Activated T-cell treated with anti-CD3 and anti-CD28 coated beads, Interleukin-2, amount 50 U/mL, for 24 hours (primary cell): ENCODE measurements at regions not wholly inside any gene's neighbourhood (a gene's known extent, or its start where the extent isn't known, plus 50 kb on each side); places are given as distances from the start of the nearest gene placed in this dataset.
A peak's percentile ranks its signal among the peaks of the same experiment; 100 is the strongest.
"Not testable (repeated sequence)": the region's sequence is repeated elsewhere in the genome, so short reads cannot be mapped to it uniquely, and the experiment has no call there.

Source experiments
- DNase-seq: peaks from one replicate; pipeline ENCODE4 v3.0.0-alpha.2; 2020
- H3K27ac Mint-ChIP-seq: 2 replicates; pipeline ENCODE4 v1.8.0; 2020; ENCODE audit warnings: mild to moderate bottlenecking, mixed read lengths
- H3K27me3 Mint-ChIP-seq: 2 replicates; pipeline ENCODE4 v1.8.0; 2020; ENCODE audit warnings: mixed read lengths
- H3K36me3 Mint-ChIP-seq: 2 replicates; pipeline ENCODE4 v1.8.0; 2020; ENCODE audit warnings: low read depth, mixed read lengths
- H3K4me1 Mint-ChIP-seq: 2 replicates; pipeline ENCODE4 v1.8.0; 2020; ENCODE audit warnings: low read depth, mixed read lengths
- H3K4me3 Mint-ChIP-seq: 2 replicates; pipeline ENCODE4 v1.8.0; 2020; ENCODE audit warnings: mild to moderate bottlenecking, moderate library complexity, mixed read lengths
- H3K9me3 Mint-ChIP-seq: 2 replicates; pipeline ENCODE4 v1.8.0; 2020; ENCODE audit warnings: mixed read lengths

DNA sequence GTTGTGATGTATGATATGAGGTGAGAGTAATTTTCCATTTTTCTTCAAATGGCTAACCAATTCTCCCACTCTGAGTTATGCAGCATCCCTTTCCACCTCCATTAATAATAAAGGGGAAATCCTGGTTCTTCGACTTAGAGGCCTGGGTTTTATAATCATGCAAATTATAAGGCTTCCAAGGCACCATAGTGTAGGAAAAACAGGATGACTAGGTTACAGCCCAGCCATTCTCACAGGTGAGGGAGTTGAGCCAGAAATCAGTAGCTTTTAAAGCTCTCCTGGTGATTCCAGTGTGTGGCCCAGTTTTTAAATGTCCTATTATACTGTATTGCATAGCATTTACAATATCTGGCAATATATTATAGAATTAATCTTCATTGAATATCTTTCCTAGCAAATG is 203.1 kb downstream of the ARHGEF9 start:
- Mint-ChIP-seq H3K9me3 (no peaks in the 10 kb centered on the region), H3K36me3 (no peaks in the 10 kb centered on the region), H3K4me3 (no peak overlapping the region), H3K27me3 (peaks cover 33% of the 10 kb centered on the region), H3K4me1 (no peaks in the 10 kb centered on the region), H3K27ac (no peak overlapping the region)
- no peak for DNase-seq

DNA sequence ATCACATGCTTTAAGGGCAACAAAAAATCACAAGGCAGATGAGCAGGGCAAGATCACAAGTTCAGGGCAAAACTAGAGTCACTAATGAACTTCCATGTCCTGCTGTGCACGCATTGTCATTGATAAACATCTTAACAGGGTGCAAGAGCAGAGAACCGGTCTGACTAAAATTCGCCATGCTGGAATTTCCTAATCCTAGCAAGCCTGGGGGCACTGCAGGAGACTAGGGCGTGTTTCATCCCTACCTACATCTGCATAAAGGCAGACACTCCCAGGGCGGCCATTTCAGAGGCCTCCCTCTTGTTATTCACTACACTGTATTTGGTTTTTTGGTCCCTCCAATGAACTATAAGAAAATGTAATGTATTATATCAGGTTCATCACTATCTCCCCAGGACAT is 203.6 kb downstream of the ARHGEF9 start:
- Mint-ChIP-seq H3K27ac (no peak overlapping the region), H3K36me3 (no peaks in the 10 kb centered on the region), H3K27me3 (peaks cover 28% of the 10 kb centered on the region), H3K9me3 (no peaks in the 10 kb centered on the region), H3K4me1 (no peaks in the 10 kb centered on the region), H3K4me3 (no peak overlapping the region)
- no peak for DNase-seq

DNA sequence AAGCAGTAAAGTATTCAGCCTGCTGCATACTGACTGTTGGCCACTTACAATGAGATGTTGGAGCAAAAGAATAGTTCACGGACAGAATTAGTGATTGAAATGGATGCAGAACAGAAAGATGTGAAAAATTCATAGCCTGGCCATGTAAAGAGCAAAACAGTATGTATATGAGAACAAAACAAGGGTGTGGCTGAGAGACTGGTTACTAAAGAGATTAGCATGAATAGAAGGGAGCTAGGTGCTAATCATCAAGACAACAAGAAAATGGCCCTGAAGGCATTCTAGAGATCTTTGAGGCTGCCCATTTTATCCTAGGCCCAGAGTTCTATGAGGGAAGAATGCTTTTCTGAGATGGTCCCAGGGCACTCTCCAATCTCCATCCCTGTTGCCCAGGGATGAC is 208.5 kb downstream of the ARHGEF9 start:
- no peak for DNase-seq
- H3K9me3 Mint-ChIP-seq: no peaks in the 10 kb centered on the region
- H3K27me3 Mint-ChIP-seq: peaks cover 13% of the 10 kb centered on the region
- H3K4me3 Mint-ChIP-seq: no peak overlapping the region
- no peaks in the 10 kb centered on the region for H3K4me1 Mint-ChIP-seq
- H3K36me3 Mint-ChIP-seq: no peaks in the 10 kb centered on the region
- no peak overlapping the region for H3K27ac Mint-ChIP-seq

DNA sequence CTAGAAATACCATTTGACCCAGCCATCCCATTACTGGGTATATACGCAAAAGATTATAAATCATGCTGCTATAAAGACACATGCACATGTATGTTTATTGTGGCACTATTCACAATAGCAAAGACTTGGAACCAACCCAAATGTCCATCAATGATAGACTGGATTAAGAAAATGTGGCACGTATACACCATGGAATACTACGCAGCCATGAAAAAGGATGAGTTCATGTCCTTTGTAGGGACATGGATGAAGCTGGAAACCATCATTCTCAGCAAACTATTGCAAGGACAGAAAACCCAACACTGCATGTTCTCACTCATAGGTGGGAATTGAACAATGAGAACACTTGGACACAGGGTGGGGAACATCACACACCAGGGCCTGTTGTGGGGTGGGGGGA is 209.3 kb downstream of the ARHGEF9 start:
- peaks cover 16% of the 10 kb centered on the region for H3K27me3 Mint-ChIP-seq
- H3K4me1 Mint-ChIP-seq, DNase-seq, H3K36me3 Mint-ChIP-seq, H3K27ac Mint-ChIP-seq, H3K9me3 Mint-ChIP-seq, H3K4me3 Mint-ChIP-seq: not testable (repeated sequence)

DNA sequence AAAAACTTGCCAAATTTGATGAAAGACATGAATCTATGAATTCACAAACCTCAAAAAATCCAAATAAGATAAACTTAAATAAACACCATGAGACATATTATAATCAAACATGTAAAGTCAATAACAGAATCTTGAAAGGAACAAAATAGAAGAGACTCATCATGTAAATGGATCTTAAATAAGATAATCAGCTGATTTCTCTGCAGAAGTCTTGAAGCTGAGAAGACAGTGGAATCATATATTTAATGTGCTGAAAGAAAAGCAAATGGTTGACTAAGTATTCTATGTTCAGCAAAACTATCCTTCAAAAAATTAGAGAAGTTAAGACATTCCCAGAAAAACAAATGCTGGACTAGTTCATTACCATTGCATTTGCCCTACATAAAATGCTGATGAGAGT is 215.7 kb upstream of the SPIN4 start:
- Mint-ChIP-seq H3K27ac (no peak overlapping the region), H3K9me3 (peaks cover 2% of the 10 kb centered on the region), H3K4me3 (no peak overlapping the region), H3K4me1 (peaks cover 5% of the 10 kb centered on the region), H3K27me3 (peaks cover 48% of the 10 kb centered on the region), H3K36me3 (no peaks in the 10 kb centered on the region)
- no peak for DNase-seq

DNA sequence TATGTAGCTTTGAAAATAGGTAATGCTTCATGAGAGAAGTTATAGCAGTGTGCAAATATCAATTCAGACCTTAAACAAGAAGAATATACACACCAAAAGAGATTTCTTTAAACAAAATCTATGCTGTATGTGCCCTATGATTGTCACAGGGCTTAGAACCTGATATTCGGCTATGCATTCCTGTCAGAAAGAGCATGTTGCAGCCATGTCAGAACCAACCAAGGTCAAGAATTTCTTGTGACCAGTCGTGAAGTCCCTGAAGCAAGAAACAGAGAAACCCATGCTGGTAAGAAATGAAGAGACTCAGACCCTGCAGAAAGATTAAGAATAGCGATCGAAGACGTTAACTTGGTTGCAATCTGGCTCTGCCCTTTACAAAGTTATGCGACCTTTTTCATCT is 210.3 kb upstream of the SPIN4 start:
- Mint-ChIP-seq H3K9me3 (peaks cover under 1% of the 10 kb centered on the region), H3K4me3 (peak overlapping the region; percentile 88), H3K27ac (no peak overlapping the region), H3K36me3 (peaks cover 16% of the 10 kb centered on the region), H3K27me3 (peaks cover 30% of the 10 kb centered on the region), H3K4me1 (peaks cover 23% of the 10 kb centered on the region)
- no peak for DNase-seq

DNA sequence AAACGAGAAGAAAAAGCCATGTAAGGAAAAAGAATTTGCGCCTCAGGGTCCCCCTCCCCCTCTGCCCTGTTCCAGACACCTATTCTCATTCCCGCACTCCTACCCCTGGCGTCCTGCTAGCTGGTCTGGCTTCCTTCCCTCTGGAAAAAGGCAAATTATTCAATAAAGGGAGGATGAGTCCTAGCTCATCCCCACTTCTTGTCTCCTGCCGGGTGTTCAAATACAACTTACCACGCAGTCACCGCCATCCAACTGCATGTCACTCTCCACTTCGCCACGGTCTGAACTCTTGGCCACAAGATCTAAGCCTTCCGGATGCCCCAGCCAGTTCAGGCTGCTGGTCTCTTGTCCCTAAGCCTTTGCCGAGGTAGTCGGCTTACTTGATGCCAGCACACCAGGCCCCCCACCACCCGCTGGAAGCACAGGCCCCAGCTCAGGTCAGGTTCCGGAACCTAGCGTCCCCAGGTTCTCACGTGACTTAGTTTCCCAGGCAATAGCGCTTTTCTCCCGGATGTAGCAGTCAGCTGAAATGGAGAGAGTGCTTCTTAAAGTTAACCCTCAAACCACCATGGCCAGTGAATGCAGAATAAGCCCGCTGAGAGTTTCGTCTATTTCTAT is 209.6 kb upstream of the SPIN4 start:
- H3K4me3 Mint-ChIP-seq: peak overlapping the region; percentile 88
- DNase-seq: peak; percentile 68
- H3K36me3 Mint-ChIP-seq: peaks cover 17% of the 10 kb centered on the region
- H3K9me3 Mint-ChIP-seq: no peaks in the 10 kb centered on the region
- H3K4me1 Mint-ChIP-seq: peaks cover 23% of the 10 kb centered on the region
- peak overlapping the region; percentile 94 for H3K27ac Mint-ChIP-seq
- peaks cover 24% of the 10 kb centered on the region for H3K27me3 Mint-ChIP-seq

DNA sequence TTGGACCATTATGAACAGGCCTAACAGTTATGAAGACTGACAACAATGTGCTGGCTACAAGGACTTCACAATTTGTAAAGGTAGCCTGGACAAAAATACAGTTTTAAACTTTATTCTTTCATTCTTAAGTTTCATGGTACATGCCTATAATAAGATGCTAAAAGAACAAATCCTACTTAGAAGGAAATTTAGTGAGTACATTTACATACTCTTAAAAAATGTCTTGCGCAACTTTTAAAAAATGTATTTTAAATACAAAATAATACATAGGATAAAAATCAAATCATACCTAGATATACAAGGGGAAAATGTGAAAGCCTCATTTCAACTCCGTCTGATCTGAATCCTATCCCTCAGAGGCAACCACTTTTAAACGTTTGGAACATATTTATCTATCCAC is 200.7 kb upstream of the SPIN4 start:
- Mint-ChIP-seq H3K27ac (no peak overlapping the region), H3K27me3 (peaks cover 5% of the 10 kb centered on the region), H3K9me3 (peaks cover 9% of the 10 kb centered on the region), H3K36me3 (peaks cover 32% of the 10 kb centered on the region), H3K4me3 (no peak overlapping the region), H3K4me1 (no peaks in the 10 kb centered on the region)
- no peak for DNase-seq

DNA sequence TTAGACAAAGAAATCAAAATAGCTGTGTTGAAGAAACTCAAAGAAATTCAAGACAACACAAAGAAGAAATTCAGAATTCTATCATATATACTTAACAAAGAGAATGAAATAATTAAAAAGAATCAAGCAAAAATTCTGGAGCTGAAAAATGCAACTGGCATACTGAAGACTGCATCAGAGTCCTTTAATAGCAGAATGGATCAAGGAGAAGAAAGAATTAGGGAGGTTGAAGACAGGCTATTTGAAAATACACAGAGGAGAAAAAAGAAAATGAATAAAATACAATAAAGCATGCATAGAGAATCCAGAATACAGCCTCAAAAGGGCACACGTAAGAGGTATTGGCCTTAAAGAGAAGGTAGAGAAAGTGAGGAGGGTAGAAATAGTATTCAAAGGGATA is 179.5 kb upstream of the SPIN4 start:
- Mint-ChIP-seq H3K36me3 (peaks cover 51% of the 10 kb centered on the region), H3K9me3 (peaks cover 14% of the 10 kb centered on the region), H3K4me1 (peaks cover 1% of the 10 kb centered on the region), H3K27ac (no peak overlapping the region), H3K4me3 (no peak overlapping the region), H3K27me3 (peaks cover 25% of the 10 kb centered on the region)
- DNase-seq: no peak

DNA sequence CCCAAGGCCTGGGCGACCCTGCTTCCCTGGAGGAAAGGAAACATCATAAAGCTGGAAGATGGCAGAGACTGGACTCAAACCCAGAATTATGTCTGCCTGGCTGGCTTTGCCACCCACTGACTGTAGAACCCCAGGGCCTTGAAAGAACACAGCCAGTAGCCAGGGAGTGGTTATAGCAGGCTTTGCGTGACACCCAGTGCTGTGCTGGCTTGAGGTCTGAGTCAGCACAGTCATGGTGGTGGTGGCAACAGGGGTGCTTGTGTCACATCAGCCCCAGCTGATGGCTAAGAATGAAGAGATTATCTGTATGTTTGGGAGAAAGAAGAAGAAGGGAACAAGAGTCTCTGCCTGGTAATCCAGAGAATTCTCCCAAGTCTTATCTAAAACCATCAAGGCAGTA is 178.8 kb upstream of the SPIN4 start:
- peaks cover 23% of the 10 kb centered on the region for H3K27me3 Mint-ChIP-seq
- peaks cover 10% of the 10 kb centered on the region for H3K9me3 Mint-ChIP-seq
- no peaks in the 10 kb centered on the region for H3K4me1 Mint-ChIP-seq
- H3K4me3 Mint-ChIP-seq: no peak overlapping the region
- DNase-seq: no peak
- peaks cover 50% of the 10 kb centered on the region for H3K36me3 Mint-ChIP-seq
- no peak overlapping the region for H3K27ac Mint-ChIP-seq

DNA sequence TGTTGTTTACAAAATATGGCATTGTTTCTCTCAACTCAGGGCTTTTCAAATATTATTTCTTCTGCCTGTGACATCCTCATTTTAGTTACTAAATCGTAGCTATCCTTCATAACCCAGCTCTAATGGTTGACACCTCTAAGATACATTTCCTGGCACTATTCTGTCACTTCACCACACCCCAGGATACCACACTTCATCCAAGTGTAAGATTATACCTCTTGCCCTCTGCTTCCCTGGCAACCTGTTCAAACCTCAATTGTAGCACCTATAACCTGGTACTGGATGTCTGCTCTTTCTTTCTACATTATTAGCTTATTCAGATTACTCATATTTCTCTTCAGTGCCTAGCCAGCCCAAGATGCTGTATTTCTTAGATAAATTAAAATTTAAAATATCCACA is 175.7 kb upstream of the SPIN4 start:
- Mint-ChIP-seq H3K4me3 (no peak overlapping the region), H3K9me3 (peaks cover 9% of the 10 kb centered on the region), H3K27ac (no peak overlapping the region), H3K4me1 (no peaks in the 10 kb centered on the region), H3K27me3 (peaks cover 21% of the 10 kb centered on the region), H3K36me3 (peaks cover 32% of the 10 kb centered on the region)
- no peak for DNase-seq

DNA sequence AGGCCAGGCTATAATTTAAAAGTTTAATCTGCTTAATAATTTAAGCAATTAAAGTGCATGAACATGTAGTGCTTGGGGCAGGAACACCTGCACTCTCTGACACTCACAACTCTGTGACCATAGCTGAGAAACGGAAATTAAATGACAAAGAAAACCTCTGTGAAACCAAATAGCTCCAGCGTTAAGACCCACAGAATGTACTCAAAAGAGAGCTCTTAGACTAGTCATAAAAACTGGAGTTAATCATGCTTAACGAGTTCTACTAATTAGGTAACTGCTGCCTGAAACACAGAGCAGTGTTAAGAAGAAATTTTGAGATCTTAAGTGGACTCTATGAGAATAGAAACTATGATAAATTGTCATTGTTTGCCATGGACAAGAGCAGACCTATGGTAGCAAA is 174.4 kb upstream of the SPIN4 start:
- no peak overlapping the region for H3K4me3 Mint-ChIP-seq
- H3K9me3 Mint-ChIP-seq: peaks cover 3% of the 10 kb centered on the region
- H3K27ac Mint-ChIP-seq: no peak overlapping the region

DNA sequence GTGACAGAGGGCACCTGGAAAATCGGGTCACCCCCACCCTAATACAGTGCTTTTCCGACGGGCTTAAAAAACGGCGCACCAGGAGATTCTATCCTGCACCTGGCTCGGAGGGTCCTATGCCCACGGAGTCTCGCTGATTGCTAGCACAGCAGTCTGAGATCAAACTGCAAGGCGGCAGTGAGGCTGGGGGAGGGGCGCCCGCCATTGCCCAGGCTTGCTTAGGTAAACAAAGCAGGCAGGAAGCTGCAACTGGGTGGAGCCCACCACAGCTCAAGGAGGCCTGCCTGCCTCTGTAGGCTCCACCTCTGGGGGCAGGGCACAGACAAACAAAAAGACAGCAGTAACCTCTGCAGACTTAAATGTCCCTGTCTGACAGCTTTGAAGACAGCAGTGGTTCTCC is 168.2 kb upstream of the SPIN4 start:
- H3K9me3 Mint-ChIP-seq, H3K27ac Mint-ChIP-seq, DNase-seq, H3K4me3 Mint-ChIP-seq, H3K4me1 Mint-ChIP-seq: not testable (repeated sequence)
- Mint-ChIP-seq H3K36me3 (peaks cover 15% of the 10 kb centered on the region), H3K27me3 (peaks cover 17% of the 10 kb centered on the region)

More for the DNA sequence above, 174.4 kb upstream of the SPIN4 start:
- H3K27me3 Mint-ChIP-seq: peaks cover 17% of the 10 kb centered on the region
- DNase-seq: no peak
- peaks cover 28% of the 10 kb centered on the region for H3K36me3 Mint-ChIP-seq
- peaks cover under 1% of the 10 kb centered on the region for H3K4me1 Mint-ChIP-seq

DNA sequence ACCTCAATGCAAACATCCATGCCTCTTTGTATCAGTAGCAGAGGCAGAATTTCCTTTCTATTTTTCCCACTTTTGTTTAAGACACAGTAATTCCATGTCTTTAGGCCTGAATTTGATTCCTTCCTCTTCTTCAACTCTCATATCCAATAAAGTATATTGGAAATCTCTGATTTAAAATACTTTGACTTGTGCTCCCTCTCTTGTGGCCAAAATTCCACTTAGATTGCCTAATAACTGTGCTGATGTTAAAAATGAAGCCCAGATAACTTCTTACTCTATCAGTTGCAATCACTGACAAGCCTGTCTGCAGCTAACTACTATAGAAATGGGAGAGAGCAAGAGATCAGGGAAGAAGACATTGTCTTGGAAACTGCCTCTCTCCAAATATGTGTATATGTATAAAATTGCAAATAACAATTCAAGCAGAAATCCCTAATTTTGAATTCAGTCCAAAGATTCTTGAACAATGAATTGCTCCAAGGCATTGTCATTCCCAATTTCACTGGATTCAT is 163.5 kb upstream of the SPIN4 start:
- no peaks in the 10 kb centered on the region for H3K9me3 Mint-ChIP-seq
- DNase-seq: no peak
- H3K36me3 Mint-ChIP-seq: peaks cover 7% of the 10 kb centered on the region
- no peak overlapping the region for H3K27ac Mint-ChIP-seq
- H3K4me3 Mint-ChIP-seq: no peak overlapping the region
- H3K4me1 Mint-ChIP-seq: peaks cover 6% of the 10 kb centered on the region
- H3K27me3 Mint-ChIP-seq: peaks cover 21% of the 10 kb centered on the region

DNA sequence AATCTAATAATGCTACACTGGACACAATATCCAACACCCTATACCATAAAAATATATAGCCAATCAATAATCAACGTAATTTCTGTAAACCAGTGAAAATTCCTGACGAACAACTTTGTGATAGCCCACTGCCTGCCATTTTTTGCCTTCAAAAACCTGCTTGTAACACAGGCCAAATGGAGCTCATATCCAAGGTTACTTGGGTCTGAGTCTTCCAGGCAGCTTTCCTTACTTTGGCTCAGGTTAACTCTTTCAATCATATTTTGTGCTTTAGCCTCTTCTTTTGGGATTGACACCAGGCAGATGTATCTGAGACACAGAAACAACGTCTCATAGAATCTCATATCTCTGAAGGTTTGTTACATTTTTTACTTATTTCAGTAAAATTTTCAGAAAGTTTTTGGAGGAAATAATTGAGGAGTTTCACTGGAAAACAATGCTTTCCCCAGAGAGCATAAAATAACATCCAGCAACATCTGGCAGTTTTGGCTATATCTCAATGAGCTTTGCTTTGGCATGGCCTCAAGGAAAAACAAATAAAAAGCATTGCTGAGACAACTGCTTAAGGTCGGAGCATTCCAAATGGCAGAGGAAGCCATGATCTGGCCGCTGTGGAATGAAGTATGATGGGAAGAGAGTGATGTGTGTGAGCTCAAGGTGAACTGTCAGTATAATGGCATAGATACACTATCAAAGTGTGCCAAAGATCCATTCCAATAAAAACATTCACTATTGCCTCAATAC is 162.9 kb upstream of the SPIN4 start:
- Mint-ChIP-seq H3K4me3 (no peak overlapping the region), H3K9me3 (no peaks in the 10 kb centered on the region), H3K36me3 (peaks cover 5% of the 10 kb centered on the region), H3K4me1 (peaks cover 7% of the 10 kb centered on the region), H3K27me3 (peaks cover 19% of the 10 kb centered on the region), H3K27ac (no peak overlapping the region)
- no peak for DNase-seq
